ENCODE measurements at regions not wholly inside any gene's neighbourhood (a gene's known extent, or its start where the extent isn't known, plus 50 kb on each side); places are given as distances from the start of the nearest gene placed in this dataset.

- no peak overlapping the region for H3K27ac ChIP-seq (ENCODE audit: insufficient read depth, low read depth, low read length)
- DNase-seq (ENCODE audit: low read depth, low spot score) (no peak), FAIRE-seq (no peak)
- H3K4me1 ChIP-seq (ENCODE audit: control insufficient read depth, extremely low read depth, insufficient read depth, low read length): no peaks in the 10 kb centered on the region
- H2AFZ ChIP-seq (ENCODE audit: low read depth, low read length): no peak overlapping the region
- no peaks in the 10 kb centered on the region for H3K9me3 ChIP-seq (replicated peaks; ENCODE audit: control insufficient read depth, insufficient read depth, low read length)
- H3K4me3 ChIP-seq (replicated peaks in 1 of 3; ENCODE audit: insufficient read depth in 1 of 3, low read depth in 1 of 3, low read length in 3 of 3): no peak overlapping the region
- no peak overlapping the region for H3K9ac ChIP-seq (replicated peaks; ENCODE audit: extremely low read depth, insufficient read depth, low read length)
- CTCF ChIA-PET: no interaction called here
- intact Hi-C loops (cut with micrococcal nuclease): no loop called here
- H3K36me3 ChIP-seq (ENCODE audit: control insufficient read depth in 2 of 2, extremely low read depth in 1 of 2, insufficient read depth in 2 of 2, low read length in 2 of 2): no peaks in the 10 kb centered on the region
- TF ChIP-seq POLR2AphosphoS5 (IDR thresholded peaks at IDR 0.05; ENCODE audit: insufficient read depth, low read depth, low read length) (no peak), POLR2A (IDR thresholded peaks at IDR 0.05; ENCODE audit: low read depth, low read length) (no peak), GATA2 (IDR thresholded peaks at IDR 0.05; ENCODE audit: insufficient read depth, insufficient read length, low read depth, low read length) (no peak), EZH2 (IDR thresholded peaks at IDR 0.05; ENCODE audit: borderline replicate concordance, low read depth, low read length, severe bottlenecking) (no peak), MAX (IDR thresholded peaks at IDR 0.05; ENCODE audit: insufficient read depth, insufficient read length) (no peak), CTCF (IDR thresholded peaks at IDR 0.05; ENCODE audit: extremely low read depth in 1 of 2, insufficient read depth in 1 of 2, low read depth in 1 of 2, low read length in 2 of 2) (no peak), MYC (IDR thresholded peaks at IDR 0.05; ENCODE audit: low read depth, low read length) (no peak), FOS (IDR thresholded peaks at IDR 0.05; ENCODE audit: borderline replicate concordance, insufficient read depth, low read length) (no peak), JUN (IDR thresholded peaks at IDR 0.05; ENCODE audit: borderline replicate concordance, insufficient read depth, insufficient read length, low read depth) (no peak)
- H3K9me1 ChIP-seq (replicated peaks; ENCODE audit: control insufficient read depth, extremely low read depth, insufficient read depth, low read length): no peaks in the 10 kb centered on the region
- peaks cover 0 to 3% of the 10 kb centered on the region in 2 experiments for H3K27me3 ChIP-seq (ENCODE audit: control insufficient read depth in 2 of 2, insufficient read depth in 2 of 2, low read length in 2 of 2)
- no peaks in the 10 kb centered on the region for H3K79me2 ChIP-seq (ENCODE audit: control insufficient read depth, insufficient read depth, low read length)
- dilution Hi-C loops (cut with MboI; ENCODE audit: extremely low pct_ligation_motif_present, low sequenced_read_pairs): no loop called here
- no TSS peak for BruUV-seq (replicated peaks)
- H3K4me2 ChIP-seq (ENCODE audit: insufficient read depth, low read length): no peak overlapping the region
- no peaks in the 10 kb centered on the region for H4K20me1 ChIP-seq (replicated peaks; ENCODE audit: control insufficient read depth, extremely low read depth, insufficient read depth, low read length)
- POLR2A ChIA-PET: no interaction called here
Observed at GRCh38 chr15:56557415-56557814, 92.5 kb upstream of the MNS1 start.
